Calu3 (cell line): ENCODE measurements at regions not wholly inside any gene's neighbourhood (a gene's known extent, or its start where the extent isn't known, plus 50 kb on each side); places are given as distances from the start of the nearest gene placed in this dataset.

Source experiments
- BruUV-seq: library from RNA; stranded (reverse); fragments of 400-500 nt; replicated peaks from 2 replicates; lab custom pipeline; 2021; lab: Mats Ljungman, UMichigan
- CTCF ChIA-PET: fragments of 300-600 bp; sonication (Branson Sonifier 250); formaldehyde crosslinking; loops from one replicate; lab custom pipeline; 2022; ENCODE audit warnings: antibody characterized with exemption; lab: Charles Lee
- DNase-seq: peaks from one replicate; pipeline ENCODE4 v3.0.0; 2022
- H3K27ac Mint-ChIP-seq: one replicate; pipeline ENCODE4 v1.8.0; 2022; ENCODE audit warnings: mixed read lengths; ENCODE audit not compliant: unreplicated experiment
- H3K27me3 Mint-ChIP-seq: one replicate; pipeline ENCODE4 v1.8.0; 2022; ENCODE audit warnings: mixed read lengths; ENCODE audit not compliant: unreplicated experiment
- H3K36me3 Mint-ChIP-seq: one replicate; pipeline ENCODE4 v1.8.0; 2022; ENCODE audit warnings: mild to moderate bottlenecking, moderate library complexity, mixed read lengths; ENCODE audit not compliant: insufficient read depth, unreplicated experiment
- H3K4me1 Mint-ChIP-seq: one replicate; pipeline ENCODE4 v1.8.0; 2022; ENCODE audit warnings: mild to moderate bottlenecking, low read depth, mixed read lengths; ENCODE audit not compliant: unreplicated experiment
- H3K4me3 Mint-ChIP-seq: one replicate; pipeline ENCODE4 v1.8.0; 2022; ENCODE audit warnings: mild to moderate bottlenecking, low read depth, moderate library complexity, mixed read lengths; ENCODE audit not compliant: unreplicated experiment
- H3K9me3 Mint-ChIP-seq: one replicate; pipeline ENCODE4 v1.8.0; 2022; ENCODE audit warnings: low read depth, mixed read lengths; ENCODE audit not compliant: unreplicated experiment
- intact Hi-C: fragments of 100-400 bp; cut with micrococcal nuclease; formaldehyde crosslinking; loops from one replicate; pipeline ENCODE4 v1.10.0; 2022; ENCODE audit not compliant: unreplicated experiment
- TF ChIP-seq, protein P1 (sequence below): fragments of 200-600 bp; IDR thresholded peaks from one replicate; pipeline ENCODE4 v1.8.0; 2022; ENCODE audit warnings: antibody characterized with exemption; ENCODE audit not compliant: unreplicated experiment

GRCh38 chr10:24091256-24091655 is 117.7 kb upstream of the KIAA1217 start:
- Mint-ChIP-seq H3K4me1 (no peaks in the 10 kb centered on the region), H3K9me3 (peaks cover 3% of the 10 kb centered on the region), H3K36me3 (no peaks in the 10 kb centered on the region), H3K4me3 (no peak overlapping the region), H3K27me3 (no peaks in the 10 kb centered on the region), H3K27ac (no peak overlapping the region)
- no TSS peak for BruUV-seq
- CTCF ChIA-PET, result no interaction called here
- no peak for DNase-seq
- TF ChIP-seq, protein P1, sequence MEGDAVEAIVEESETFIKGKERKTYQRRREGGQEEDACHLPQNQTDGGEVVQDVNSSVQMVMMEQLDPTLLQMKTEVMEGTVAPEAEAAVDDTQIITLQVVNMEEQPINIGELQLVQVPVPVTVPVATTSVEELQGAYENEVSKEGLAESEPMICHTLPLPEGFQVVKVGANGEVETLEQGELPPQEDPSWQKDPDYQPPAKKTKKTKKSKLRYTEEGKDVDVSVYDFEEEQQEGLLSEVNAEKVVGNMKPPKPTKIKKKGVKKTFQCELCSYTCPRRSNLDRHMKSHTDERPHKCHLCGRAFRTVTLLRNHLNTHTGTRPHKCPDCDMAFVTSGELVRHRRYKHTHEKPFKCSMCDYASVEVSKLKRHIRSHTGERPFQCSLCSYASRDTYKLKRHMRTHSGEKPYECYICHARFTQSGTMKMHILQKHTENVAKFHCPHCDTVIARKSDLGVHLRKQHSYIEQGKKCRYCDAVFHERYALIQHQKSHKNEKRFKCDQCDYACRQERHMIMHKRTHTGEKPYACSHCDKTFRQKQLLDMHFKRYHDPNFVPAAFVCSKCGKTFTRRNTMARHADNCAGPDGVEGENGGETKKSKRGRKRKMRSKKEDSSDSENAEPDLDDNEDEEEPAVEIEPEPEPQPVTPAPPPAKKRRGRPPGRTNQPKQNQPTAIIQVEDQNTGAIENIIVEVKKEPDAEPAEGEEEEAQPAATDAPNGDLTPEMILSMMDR, result no peak
- intact Hi-C loops, result no loop called here

GRCh38 chr10:24096281-24096680 is 112.7 kb upstream of the KIAA1217 start:
- CTCF ChIA-PET, result no interaction called here

GRCh38 chr10:24097751-24098207 is 111.2 kb upstream of the KIAA1217 start:
- intact Hi-C loops, result no loop called here
- BruUV-seq, result no TSS peak
- Mint-ChIP-seq H3K27me3 (peaks cover 6% of the 10 kb centered on the region), H3K36me3 (no peaks in the 10 kb centered on the region), H3K4me3 (no peak overlapping the region), H3K27ac (no peak overlapping the region), H3K4me1 (no peaks in the 10 kb centered on the region), H3K9me3 (peaks cover 3% of the 10 kb centered on the region)
- CTCF ChIA-PET, result no interaction called here
- TF ChIP-seq, protein P1, result no peak
- no peak for DNase-seq

More at GRCh38 chr10:24096281-24096680, 112.7 kb upstream of the KIAA1217 start:
- H3K4me1 Mint-ChIP-seq, result no peaks in the 10 kb centered on the region
- H3K4me3 Mint-ChIP-seq, result no peak overlapping the region
- no peak for DNase-seq
- no peaks in the 10 kb centered on the region for H3K27me3 Mint-ChIP-seq
- H3K9me3 Mint-ChIP-seq, result peaks cover 3% of the 10 kb centered on the region
- intact Hi-C loops, result no loop called here
- H3K27ac Mint-ChIP-seq, result no peak overlapping the region
- H3K36me3 Mint-ChIP-seq, result no peaks in the 10 kb centered on the region
- no TSS peak for BruUV-seq
- TF ChIP-seq, protein P1, result no peak

GRCh38 chr10:24104895-24105294 is 104.0 kb upstream of the KIAA1217 start:
- no peaks in the 10 kb centered on the region for H3K4me1 Mint-ChIP-seq
- BruUV-seq, result no TSS peak
- TF ChIP-seq, protein P1, result no peak
- no peak overlapping the region for H3K27ac Mint-ChIP-seq
- DNase-seq, result no peak
- no peaks in the 10 kb centered on the region for H3K9me3 Mint-ChIP-seq
- intact Hi-C loops, result no loop called here
- CTCF ChIA-PET, result no interaction called here
- H3K4me3 Mint-ChIP-seq, result no peak overlapping the region
- peaks cover 41% of the 10 kb centered on the region for H3K27me3 Mint-ChIP-seq
- H3K36me3 Mint-ChIP-seq, result no peaks in the 10 kb centered on the region
